Stomach (tissue), 4 donors: ENCODE measurements at regions not wholly inside any gene's neighbourhood (a gene's known extent, or its start where the extent isn't known, plus 50 kb on each side); places are given as distances from the start of the nearest gene placed in this dataset.

Source experiments
- CTCF ChIP-seq, 7 experiments: fragments of 450-650 bp in 4 of 7; fragments of 200-600 bp in 3 of 7; sonication (generic) in 3 of 7; IDR thresholded peaks; one replicate each; pipeline ENCODE4 v1.5.1; 2016 to 2019; ENCODE audit warnings: antibody characterized with exemption in 7 of 7, control low read depth in 2 of 7, mild to moderate bottlenecking in 1 of 7
- POLR2A ChIP-seq, 4 donors: fragments of 450-650 bp; IDR thresholded peaks; one replicate each; pipeline ENCODE4 v1.6.1; 2016; ENCODE audit warnings: antibody characterized with exemption in 4 of 4, control low read depth in 2 of 4, mild to moderate bottlenecking in 1 of 4, moderate library complexity in 1 of 4
- POLR2AphosphoS5 ChIP-seq, 3 donors: sonication (generic); formaldehyde crosslinking; IDR thresholded peaks; one replicate each; pipeline ENCODE4 v1.6.1; 2016; ENCODE audit warnings: antibody characterized with exemption in 3 of 3

GRCh38 chr5:172540099-172540870 lies 86.0 kb upstream of the SH3PXD2B start:
- no peak for TF ChIP-seq POLR2AphosphoS5 (IDR thresholded peaks at IDR 0.05)
- TF ChIP-seq CTCF (IDR thresholded peaks at IDR 0.05), result no peak
- TF ChIP-seq POLR2A (IDR thresholded peaks at IDR 0.05), result no peak
